SU-DHL-6 (cell line): ENCODE measurements at regions not wholly inside any gene's neighbourhood (a gene's known extent, or its start where the extent isn't known, plus 50 kb on each side); places are given as distances from the start of the nearest gene placed in this dataset.

Experiments used
- H2AFZ ChIP-seq: fragments of 200-600 bp; sonication (generic); 2 replicates; pipeline ENCODE4 v1.6.1; 2014; ENCODE audit warnings: low read depth, mild to moderate bottlenecking, moderate library complexity, mixed read lengths, antibody characterized with exemption, low read length; ENCODE audit not compliant: severe bottlenecking
- H3F3A ChIP-seq: fragments of 200-600 bp; shearing (Covaris generic); 2 replicates; pipeline ENCODE4 v1.6.0; 2016; ENCODE audit warnings: antibody characterized with exemption, mild to moderate bottlenecking; ENCODE audit not compliant: insufficient read depth
- H3K27ac ChIP-seq: fragments of 200-600 bp; sonication (generic); 2 replicates; pipeline ENCODE4 v1.5.1; 2016; ENCODE audit warnings: low read depth, mild to moderate bottlenecking, low read length, moderate library complexity, mixed read lengths
- H3K27me3 ChIP-seq: fragments of 200-600 bp; sonication (generic), shearing (Covaris generic); 2 replicates; pipeline ENCODE4 v1.6.0; 2014; ENCODE audit warnings: mild to moderate bottlenecking, low read length
- H3K36me3 ChIP-seq: fragments of 200-600 bp; sonication (generic); 2 replicates; pipeline ENCODE4 v1.6.1; 2014; ENCODE audit warnings: mild to moderate bottlenecking, low read length, mixed read lengths
- H3K4me2 ChIP-seq: fragments of 300-600, 200-600 bp; shearing (Covaris generic), sonication (generic); 2 replicates; pipeline ENCODE4 v1.6.0; 2014; ENCODE audit warnings: low read length, low read depth, mild to moderate bottlenecking; ENCODE audit not compliant: poor library complexity, severe bottlenecking
- H3K4me3 ChIP-seq: fragments of 200-600 bp; sonication (generic); 2 replicates; pipeline ENCODE4 v1.5.1; 2014; ENCODE audit warnings: antibody characterized with exemption, low read length, mild to moderate bottlenecking, mixed read lengths; ENCODE audit not compliant: insufficient read depth, poor library complexity, severe bottlenecking
- H3K79me2 ChIP-seq: fragments of 200-600 bp; sonication (generic); 2 replicates; pipeline ENCODE4 v1.6.1; 2014; ENCODE audit warnings: mild to moderate bottlenecking, low read length, moderate library complexity; ENCODE audit not compliant: insufficient read depth
- H3K9ac ChIP-seq: fragments of 200-600 bp; sonication (generic); 2 replicates; pipeline ENCODE4 v1.7.0; 2014; ENCODE audit warnings: mild to moderate bottlenecking, low read length
- H3K9me2 ChIP-seq: fragments of 200-600 bp; sonication (generic); replicated peaks from 2 replicates; pipeline ENCODE4 v1.6.1; 2014; ENCODE audit warnings: low read length; ENCODE audit not compliant: insufficient read depth
- H3K9me3 ChIP-seq: fragments of 200-600 bp; sonication (generic); 2 replicates; pipeline ENCODE4 v1.6.1; 2014; ENCODE audit warnings: low read length, mixed read lengths; ENCODE audit not compliant: insufficient read depth
- H4K20me1 ChIP-seq: fragments of 200-600 bp; sonication (generic); 2 replicates; pipeline ENCODE4 v1.6.1; 2014; ENCODE audit warnings: low read depth, mild to moderate bottlenecking, antibody characterized with exemption, low read length, moderate library complexity, mixed read lengths
- CTCF ChIP-seq: fragments of 200-600 bp; sonication (generic); IDR thresholded peaks from one replicate; pipeline ENCODE4 v1.5.1; 2017; ENCODE audit warnings: antibody characterized with exemption, mild to moderate bottlenecking, low read length, moderate library complexity; ENCODE audit not compliant: insufficient read depth, poor library complexity, severe bottlenecking
- EZH2phosphoT487 ChIP-seq: fragments of 200-600 bp; sonication (generic), shearing (Covaris generic); conservative IDR thresholded peaks from 2 replicates; pipeline ENCODE4 v1.6.1; 2018; ENCODE audit warnings: mild to moderate bottlenecking, antibody characterized with exemption, low read length, moderate library complexity, mixed read lengths

GRCh38 chr18:71352618-71353017 is 1063.8 kb downstream of the SOCS6 start:
- H3K4me2 ChIP-seq, result no peak overlapping the region
- no peaks in the 10 kb centered on the region for H3K9me2 ChIP-seq
- H4K20me1 ChIP-seq, result no peaks in the 10 kb centered on the region
- no peaks in the 10 kb centered on the region for H3K36me3 ChIP-seq
- H3K27ac ChIP-seq, result no peak overlapping the region
- no peaks in the 10 kb centered on the region for H3F3A ChIP-seq
- H3K79me2 ChIP-seq, result no peaks in the 10 kb centered on the region
- H3K9ac ChIP-seq, result no peak overlapping the region
- TF ChIP-seq EZH2phosphoT487, result no peak
- no peak for TF ChIP-seq CTCF
- no peaks in the 10 kb centered on the region for H3K27me3 ChIP-seq
- H2AFZ ChIP-seq, result peak overlapping the region; percentile 26
- H3K4me3 ChIP-seq, result no peak overlapping the region
- no peaks in the 10 kb centered on the region for H3K9me3 ChIP-seq

- Histone ChIP-seq H3K27me3 (no peaks in the 10 kb centered on the region), H3K9me2 (no peaks in the 10 kb centered on the region), H2AFZ (no peak overlapping the region), H3K9ac (no peak overlapping the region), H4K20me1 (no peaks in the 10 kb centered on the region), H3K79me2 (no peaks in the 10 kb centered on the region), H3K36me3 (no peaks in the 10 kb centered on the region; the same call in 1 of the 2 replicates), H3K4me3 (no peak overlapping the region), H3K9me3 (no peaks in the 10 kb centered on the region), H3K4me2 (no peak overlapping the region), H3K27ac (no peak overlapping the region), H3F3A (no peaks in the 10 kb centered on the region)
- TF ChIP-seq EZH2phosphoT487 (no peak), CTCF (no peak)
These were observed 1047.8 kb downstream of the SOCS6 start for GRCh38 chr18:71336576-71337210.

- Histone ChIP-seq H3K9ac (no peak overlapping the region), H3K4me3 (no peak overlapping the region), H3K9me3 (no peaks in the 10 kb centered on the region), H3K79me2 (no peaks in the 10 kb centered on the region), H3K27me3 (no peaks in the 10 kb centered on the region), H4K20me1 (no peaks in the 10 kb centered on the region), H3K4me2 (no peak overlapping the region), H2AFZ (no peak overlapping the region), H3K27ac (no peak overlapping the region), H3F3A (no peaks in the 10 kb centered on the region), H3K36me3 (no peaks in the 10 kb centered on the region), H3K9me2 (no peaks in the 10 kb centered on the region)
- TF ChIP-seq EZH2phosphoT487 (no peak), CTCF (no peak)
These were observed 1040.7 kb downstream of the SOCS6 start for GRCh38 chr18:71329563-71329962.
